ENCODE measurements at regions not wholly inside any gene's neighbourhood (a gene's known extent, or its start where the extent isn't known, plus 50 kb on each side); places are given as distances from the start of the nearest gene placed in this dataset.
A peak's percentile ranks its signal among the peaks of the same experiment; 100 is the strongest.

DNA sequence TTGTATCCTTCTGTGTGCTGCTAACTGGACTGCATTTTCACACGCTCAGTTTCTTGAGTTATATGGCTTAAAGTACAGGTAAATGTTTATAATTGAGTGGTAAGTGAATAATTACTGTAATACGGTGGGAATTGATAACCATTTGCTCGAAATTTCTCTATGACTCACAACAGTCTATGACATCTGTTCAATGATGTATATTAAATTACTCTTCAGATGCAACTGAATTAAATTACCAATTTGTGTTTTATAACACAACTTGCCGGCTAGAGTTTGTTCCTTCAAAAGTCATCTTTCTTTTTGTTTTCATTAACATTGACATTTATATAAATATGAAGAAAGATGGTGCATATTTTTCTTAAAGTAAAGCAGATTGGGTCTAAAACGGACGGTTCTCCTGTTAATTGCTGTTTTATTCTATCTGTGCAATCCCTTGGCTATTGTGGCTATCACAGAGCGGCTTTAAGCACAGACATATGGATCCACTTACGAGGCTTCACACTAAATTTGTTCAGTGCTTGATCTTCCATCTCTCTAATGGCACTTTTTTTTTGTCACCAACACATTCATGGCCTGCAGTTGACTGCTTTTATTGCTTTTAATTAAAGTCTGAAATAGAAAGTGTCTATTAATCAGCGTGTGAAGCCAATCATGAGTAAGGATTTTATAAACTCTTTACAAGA is 1291.6 kb upstream of the SLC10A2 start:
- DNase-seq: peak in 2 of 3 experiments; percentile 52 to 90

DNA sequence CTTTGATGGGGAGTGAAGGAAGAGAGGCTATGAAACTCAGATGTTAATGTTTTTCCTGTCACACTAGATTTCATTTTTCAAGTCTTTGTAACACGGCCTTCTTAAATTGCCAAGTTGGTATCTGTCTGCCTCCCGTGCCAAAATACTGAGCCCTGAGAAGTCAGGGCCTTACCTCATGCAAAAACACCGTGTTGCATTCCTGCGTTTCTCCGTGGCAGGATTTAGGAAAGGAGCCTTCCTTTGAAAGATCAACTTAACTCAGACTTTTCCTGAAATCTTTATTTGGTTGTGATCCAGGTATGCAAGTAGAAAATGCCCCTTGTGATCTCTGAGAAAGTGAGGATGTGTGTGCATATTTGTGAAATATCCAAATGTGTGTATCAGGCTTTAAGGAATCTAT is 1291.0 kb upstream of the SLC10A2 start:
- DNase-seq: no peak

DNA sequence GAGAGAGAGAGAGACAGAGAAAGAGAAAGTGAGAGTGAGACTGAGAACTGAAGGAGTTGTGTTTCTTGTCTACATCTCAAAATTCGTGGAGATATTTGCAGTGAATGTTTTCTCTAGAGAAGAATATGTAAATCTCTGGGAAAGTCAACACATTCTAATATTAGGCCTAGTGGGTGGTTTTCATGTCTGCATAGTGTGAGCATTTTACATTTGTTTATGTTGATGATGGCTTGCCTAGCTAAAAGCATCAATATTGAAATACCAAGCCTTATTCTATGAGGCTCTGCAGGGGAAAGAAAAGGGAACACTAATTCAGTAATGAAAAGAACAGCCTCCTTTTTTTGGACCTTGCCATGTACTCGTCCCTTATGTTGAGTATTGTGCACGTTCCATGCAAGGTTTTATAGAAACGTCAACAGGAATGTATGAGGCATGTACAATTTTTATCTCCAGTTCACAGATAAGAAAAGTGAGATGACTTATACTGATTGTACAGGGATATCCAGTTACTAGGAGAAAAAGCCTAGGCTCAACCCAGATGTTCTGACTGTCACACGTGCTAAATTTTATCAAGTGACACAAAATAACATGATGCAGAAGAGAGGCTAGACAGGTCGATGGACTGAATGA is 1288.9 kb upstream of the SLC10A2 start:
- DNase-seq: no peak

DNA sequence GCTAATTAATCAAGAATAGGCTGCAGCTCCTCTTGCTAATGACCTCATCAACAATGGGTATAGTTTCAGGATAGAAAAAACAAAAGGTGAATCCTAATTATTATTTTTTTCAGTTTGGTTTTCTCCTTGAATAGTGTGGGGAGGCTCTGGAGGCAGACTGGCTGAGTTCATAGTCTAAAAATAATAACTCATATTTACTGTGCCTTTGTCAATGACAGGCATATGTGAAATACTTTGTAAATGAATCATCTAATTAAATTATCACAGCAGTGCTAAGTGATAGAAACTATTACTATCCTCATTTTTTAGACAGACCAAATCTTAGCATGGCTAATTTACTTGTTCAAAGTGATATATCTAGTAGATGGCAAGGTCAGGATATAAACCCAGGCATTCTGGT is 1261.0 kb upstream of the SLC10A2 start:
- peak in 1 of 3 experiments; percentile 27 for DNase-seq

DNA sequence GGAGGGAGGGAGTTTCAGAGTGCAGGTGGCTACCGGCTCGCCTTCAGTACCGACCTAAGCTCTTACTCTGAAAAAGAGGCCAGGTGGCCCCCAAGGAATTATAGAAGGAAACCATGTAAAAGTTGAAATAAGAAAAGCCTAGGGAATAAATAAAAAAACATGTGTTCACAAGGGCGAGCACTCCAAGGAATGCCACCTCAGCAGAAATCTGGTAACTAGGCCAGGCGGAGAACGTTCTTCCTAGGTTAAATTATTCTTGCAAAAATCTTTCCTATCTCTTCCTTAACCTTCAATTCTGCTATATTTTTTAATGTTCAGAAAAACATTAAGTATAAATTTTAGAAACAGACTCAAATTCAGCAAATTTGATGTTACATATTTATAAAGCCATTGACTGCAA is 1260.3 kb upstream of the SLC10A2 start:
- DNase-seq: peak in 1 of 3 experiments; percentile 67

DNA sequence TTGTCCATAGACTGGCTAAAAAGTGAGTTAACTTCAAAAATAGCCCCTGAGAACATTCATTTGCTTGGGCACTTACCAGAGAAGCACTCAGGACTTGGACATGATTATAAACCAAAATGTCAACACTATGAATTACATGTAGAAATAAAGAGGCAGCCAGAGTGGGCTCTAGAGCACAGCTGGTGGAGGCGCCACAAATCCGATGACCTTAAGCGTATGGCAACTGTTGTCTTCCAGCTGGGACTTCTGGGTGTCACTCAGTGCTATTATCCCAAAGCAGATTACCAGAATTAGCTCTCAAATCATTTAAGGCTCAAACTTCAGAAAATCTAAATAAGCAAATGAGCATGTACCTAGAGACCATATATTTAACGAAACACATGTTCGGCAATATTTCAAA is 1255.5 kb upstream of the SLC10A2 start:
- DNase-seq: no peak

DNA sequence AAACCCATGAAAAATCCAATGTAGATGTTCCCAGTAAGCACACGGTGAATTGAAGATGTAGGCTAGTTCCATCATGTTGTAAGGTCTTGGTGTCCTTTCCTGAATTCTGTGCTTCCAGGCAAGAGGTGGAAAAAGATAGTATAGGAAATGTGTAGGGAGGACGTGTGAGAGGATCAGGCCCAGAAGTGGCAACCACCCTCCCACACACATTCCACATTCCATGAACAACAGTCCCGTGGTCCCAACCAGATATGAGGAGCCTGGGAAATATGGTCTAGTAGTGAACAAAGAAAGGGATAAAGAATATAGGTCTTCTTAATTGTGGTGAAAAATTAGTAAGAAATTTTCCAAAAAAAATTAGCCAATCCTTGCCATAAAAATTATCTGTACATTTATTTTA is 1254.2 kb upstream of the SLC10A2 start:
- DNase-seq: no peak

DNA sequence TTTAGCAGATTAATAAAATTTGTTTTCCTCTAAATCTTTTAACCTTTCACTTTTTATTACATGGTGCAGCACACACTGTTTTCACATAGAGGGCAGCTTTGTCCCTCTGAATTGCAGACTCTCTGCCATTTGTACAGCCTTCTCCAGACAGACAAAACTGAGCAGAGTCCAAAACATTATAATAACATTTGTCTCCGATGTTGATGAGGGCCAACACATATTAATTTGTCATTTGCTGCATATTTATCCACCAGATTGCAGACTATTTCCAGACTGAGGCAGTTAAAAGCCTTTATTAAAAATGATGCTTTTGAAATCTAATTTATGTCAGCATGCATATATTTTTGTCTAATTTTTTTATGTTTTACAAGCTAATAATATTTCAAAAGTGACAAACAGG is 1251.9 kb upstream of the SLC10A2 start:
- peak in 1 of 3 experiments; percentile 61 for DNase-seq

DNA sequence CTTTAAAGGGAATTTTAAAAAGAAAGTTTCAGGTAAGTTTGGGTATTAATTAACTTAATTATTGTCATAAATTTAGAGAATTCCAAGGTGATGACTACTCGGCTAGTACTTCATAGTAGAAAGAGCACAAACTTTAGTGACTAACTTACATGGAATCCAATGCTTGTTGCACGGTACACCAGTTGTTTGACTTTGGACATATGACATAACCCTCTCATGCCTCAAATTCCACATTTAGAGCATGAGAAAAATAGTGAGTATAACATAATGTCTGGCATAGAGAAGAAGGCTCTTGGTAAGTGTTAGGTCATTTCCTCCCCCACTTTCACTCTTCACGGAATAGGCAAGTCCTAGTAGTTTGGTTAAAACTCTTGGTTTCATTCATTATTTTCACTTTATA is 1249.4 kb upstream of the SLC10A2 start:
- no peak for DNase-seq

DNA sequence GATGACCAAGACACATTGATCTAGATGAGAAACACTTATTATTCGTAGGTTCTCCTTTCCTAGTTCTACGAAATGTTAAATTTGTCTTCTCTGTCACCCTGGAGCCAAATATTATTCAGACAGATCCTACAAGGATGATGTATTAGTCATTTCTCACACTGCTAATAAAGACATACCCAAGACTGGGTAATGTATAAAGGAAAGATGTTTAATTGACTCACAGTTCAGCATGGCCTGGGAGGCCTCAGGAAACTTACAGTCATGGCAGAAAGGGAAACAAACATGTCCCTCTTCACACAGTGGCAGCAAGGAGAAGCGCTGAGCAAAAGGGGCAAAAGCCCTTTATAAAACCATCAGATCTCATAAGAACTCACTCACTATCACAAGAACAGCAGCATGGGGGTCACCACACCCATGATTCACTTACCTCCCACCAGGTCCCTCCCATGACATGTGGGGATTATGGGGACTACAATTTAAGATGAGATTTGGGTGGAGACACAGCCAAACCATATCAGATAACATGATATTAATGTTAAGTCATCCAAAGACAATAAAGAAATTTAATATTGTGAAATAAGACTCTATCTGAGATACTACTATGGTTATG is 1248.8 kb upstream of the SLC10A2 start:
- no peak for DNase-seq

DNA sequence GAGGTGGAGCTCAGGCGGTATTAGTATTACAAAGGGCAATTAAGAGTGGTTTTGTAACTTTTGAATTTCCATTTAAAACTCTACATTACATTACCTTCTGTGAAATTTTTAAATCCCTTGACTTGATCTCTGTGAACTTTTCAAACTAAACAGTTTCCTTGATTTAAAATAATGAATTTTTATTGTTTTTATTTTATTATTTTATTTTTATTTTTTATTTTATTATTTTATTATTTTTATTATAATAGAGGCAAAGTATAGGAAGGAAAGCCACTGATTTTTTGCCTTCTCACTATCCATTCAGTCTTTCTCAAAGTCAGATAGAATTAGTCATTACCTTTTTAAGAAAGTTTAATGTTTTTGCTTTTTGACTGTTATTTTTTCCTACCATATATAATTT is 1248.1 kb upstream of the SLC10A2 start:
- no peak for DNase-seq

DNA sequence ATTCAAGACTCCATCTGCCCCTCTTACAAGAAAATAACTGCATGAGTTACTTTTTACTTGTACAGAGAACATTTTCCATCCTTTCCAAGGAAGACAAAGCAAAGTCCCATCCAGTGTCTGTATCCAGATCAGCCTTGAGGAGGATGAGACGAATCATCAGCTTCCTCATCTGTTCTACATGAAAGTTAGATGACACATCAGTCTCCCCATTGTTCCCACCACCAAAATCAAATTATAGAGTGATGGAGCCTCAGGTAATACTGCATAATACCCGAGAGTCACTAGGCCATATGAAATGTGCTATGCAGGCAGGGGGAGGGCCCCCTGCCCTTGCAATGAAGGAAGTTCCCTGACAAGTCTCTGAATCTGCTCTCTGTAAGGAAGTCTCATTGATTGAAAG is 1244.6 kb upstream of the SLC10A2 start:
- no peak for DNase-seq

DNA sequence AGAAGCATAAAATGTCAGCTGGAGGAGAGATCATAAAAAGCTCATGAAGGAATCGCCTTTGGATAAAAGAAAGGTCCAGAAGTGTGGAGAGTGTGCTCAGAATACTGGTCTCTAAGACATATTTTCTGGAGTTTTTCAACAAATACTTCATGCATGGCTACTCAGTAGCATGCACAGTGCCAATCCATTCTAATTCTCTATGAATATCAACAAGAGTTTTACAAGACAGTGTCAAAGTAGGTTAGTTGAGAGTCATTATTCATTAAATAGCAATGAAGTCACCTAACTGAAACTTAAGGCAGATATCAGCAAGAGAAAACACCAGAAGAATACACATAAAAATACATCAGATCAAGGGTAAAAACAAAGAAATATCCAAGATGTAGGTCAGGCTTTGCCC is 1243.2 kb upstream of the SLC10A2 start:
- no peak for DNase-seq

DNA sequence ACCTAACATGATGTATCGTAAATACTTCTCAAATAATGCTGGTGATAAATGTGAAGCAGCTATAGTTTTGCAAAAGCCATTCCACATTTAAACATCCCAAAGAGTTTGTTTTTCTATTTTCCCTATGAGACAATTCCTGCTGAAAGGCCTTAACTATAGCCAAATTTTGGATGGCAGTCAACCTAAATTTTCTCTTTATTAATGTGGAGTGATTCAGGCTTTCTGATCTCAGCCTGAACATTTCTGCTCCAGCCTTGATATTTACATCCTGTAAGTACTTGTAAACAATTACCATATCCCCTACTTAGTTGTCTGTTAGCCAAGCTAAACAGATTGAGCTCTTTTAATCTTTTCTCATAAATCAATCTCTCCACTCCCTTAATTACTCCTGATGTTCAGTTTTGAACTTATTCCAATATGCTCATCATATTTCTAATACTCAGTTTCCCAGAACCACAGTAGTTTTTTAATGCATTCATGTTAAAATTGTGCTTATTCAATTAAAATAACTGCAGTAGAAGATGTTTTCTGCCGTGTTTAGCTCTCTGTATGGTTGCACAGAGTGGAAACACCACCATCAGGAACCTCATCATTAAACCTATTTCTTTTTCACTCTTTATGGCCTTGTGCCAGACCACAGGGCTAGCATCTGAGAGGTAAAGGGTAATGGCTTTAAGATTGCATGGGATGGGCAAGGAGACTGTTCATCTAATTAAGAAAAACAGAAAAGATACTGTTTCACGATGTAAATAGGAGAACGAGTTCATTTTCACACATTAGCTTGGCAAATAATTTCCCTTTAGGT is 1235.2 kb upstream of the SLC10A2 start:
- peak; percentile 11 to 72 (median 12) for DNase-seq

DNA sequence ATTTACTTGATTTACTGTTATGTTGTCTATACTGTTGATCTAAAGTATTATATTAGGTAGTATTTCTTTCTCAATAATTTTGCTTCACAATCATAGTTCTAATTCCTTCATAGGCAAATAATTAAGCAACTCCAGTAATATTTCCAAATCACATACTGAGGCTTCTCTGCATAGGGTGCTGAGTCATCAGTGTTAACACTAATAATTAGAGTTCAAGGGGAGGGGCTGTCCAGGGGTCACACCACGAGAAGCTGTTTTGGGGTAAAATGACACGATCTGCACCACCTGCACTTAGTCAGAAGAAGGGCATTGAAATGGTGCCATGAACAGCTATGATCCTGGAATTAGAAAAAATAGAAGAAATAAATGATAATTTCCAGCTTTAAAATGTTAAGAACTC is 1230.9 kb upstream of the SLC10A2 start:
- no peak for DNase-seq

DNA sequence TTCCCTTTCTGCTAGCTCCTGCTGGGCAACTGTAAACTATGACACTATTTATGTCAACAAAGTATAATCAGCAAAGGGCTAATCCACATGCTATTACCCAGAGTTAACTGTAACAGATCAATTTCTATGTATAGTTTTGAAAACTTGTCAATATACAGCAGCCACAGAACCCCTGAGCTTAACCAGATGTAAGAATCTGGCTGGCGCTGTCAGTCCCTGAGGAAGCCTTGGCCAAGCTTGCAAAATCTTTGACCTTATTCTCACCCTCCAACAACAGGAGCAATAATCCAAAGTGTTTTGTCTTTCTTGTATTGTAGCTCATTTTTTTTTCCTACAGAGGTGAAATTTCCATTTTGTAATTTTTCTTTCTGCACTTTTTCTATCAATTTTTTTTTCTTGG is 1230.1 kb upstream of the SLC10A2 start:
- no peak for DNase-seq

DNA sequence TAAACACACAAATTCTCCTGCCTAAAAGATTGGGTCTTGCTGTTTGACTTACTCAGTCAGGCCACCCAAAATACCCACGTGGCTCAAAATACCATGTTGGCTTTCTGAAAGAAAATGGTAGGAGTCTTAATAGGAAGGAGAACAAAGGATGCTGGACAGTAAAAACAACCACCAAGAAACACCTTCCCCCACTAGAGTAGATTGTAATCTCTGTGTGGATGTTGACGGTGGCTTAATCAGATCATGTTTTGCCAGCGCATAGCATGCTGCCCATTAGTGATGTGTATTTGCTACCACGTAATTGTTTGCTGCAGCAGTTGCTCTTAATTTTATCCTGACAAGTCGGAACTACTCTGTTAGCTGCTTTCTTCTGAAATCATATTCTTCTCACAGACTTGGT is 1229.3 kb upstream of the SLC10A2 start:
- peak in 1 of 3 experiments; percentile 26 for DNase-seq

DNA sequence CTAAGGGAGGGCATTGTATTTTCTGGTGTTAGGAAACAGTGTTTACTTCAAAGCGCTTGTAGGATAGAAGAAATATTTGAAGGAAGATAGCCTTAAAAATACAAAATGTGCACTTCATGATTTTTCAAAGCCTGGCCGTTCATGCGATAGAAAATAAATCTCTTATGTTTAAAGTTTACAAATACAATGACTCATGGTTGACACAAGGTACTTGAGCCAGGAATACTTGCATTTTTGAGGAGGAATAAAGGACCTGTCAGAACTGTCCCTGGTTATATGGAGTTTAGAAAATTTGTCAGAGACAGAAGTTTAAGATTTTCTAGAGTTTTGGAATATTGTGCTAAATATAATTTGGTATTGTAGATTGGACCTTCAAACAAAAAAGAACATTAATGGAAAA is 1223.2 kb upstream of the SLC10A2 start:
- no peak for DNase-seq

DNA sequence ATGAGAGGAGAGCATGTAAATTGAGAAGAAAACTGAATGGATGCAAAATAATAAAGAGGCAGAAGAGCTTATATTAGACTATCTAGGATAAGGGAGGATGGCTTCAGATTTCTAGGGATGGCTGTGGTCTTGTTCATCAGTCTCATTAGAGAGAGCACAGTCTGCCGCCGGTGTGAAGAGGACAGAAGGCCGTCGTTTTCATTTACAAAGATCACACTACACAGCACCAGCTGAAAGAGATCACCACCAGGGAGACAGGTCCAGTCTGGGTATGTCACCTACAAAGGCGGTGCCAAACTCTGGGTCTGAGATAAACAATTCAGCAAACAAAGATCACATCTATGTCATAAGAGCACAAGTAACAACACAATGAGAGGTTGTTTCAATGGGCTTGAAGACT is 1222.3 kb upstream of the SLC10A2 start:
- no peak for DNase-seq

DNA sequence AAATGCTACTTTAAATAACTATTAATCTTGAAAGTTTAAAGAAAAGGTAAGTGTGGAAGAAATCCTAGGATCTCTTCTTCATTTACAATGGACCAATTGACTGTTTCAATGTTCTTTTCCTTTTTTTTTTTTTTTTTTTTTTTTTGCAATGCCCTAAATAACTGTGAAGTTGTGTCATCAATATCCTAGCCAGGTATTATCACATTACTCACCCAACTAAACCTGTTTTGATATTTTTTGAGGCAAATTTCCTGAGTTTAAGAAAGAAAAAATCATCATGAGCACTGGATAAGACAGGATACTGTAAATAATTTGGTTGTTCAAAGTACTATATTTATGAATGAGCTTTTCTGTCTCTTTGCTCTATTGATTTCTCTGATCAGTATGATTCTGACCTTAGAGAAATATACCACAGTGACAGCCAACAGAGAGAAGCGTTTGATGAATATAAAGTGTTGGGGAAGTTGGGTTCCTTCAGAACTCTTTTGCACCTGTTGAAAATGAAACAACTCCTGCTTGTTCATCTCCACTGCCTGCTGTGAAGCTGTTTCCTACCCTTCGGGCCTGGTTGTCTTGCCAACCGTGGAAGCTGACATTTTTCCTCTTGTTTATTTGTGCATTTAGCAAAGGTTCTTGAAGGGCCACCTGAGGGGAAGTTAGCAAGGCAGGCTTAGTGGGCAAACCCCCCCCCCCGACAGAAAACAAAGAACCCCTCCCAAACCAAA is 1220.5 kb upstream of the SLC10A2 start:
- peak; percentile 32 to 94 (median 74) for DNase-seq

DNA sequence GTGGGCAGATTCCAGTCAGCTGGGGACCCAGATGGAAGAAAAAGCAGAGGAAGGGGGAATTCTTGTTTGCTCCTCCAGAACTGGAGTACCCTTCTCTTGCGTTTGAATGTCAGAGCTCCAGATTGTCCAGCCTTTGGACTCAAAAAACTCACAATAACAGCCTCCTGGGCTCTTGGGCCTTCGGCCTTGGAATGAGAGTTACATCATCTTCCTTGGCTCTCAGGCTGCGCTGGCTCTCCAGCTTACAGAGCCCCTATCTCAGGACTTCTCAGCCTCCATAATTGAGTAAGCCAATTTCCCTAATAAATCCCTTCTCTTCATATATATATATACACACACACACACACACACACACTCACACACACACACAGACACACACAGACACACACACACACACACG is 1215.7 kb upstream of the SLC10A2 start:
- no peak for DNase-seq

DNA sequence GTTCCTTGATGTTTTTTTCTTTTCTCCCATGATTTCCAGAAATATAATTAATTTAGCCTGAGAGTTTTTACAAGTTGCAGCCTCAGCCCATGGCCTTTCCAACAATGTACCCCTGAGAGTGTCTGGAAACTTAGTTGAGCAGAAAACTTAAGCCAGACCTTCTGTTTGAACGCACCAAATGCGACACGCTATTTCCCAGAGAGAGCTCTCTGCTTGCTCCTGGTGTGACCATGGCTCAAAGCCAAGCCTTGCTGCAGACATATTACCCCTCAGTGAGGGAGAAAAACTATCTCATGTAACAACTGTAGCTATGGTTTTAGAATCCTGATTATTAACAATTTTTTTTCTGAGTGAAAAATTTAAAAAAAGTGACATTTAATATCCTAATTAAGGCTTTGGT is 1204.5 kb upstream of the SLC10A2 start:
- no peak for DNase-seq

Measured in NCI-H1417 (cell line).